ENCODE measurements at regions not wholly inside any gene's neighbourhood (a gene's known extent, or its start where the extent isn't known, plus 50 kb on each side); places are given as distances from the start of the nearest gene placed in this dataset.
A peak's percentile ranks its signal among the peaks of the same experiment; 100 is the strongest.

GRCh38 chr10:108496106-108496505 is 1331.6 kb upstream of the SORCS1 start:
- intact Hi-C loops (cut with DNase I) = no loop called here
- no peak for DNase-seq
- no peak overlapping the region for H3K4me3 ChIP-seq
- no peaks in the 10 kb centered on the region for H3K9me3 ChIP-seq
- H3K4me1 ChIP-seq = no peaks in the 10 kb centered on the region
- no peaks in the 10 kb centered on the region for H3K36me3 ChIP-seq
- no peak overlapping the region for H3K27ac ChIP-seq
- TF ChIP-seq, protein P1, sequence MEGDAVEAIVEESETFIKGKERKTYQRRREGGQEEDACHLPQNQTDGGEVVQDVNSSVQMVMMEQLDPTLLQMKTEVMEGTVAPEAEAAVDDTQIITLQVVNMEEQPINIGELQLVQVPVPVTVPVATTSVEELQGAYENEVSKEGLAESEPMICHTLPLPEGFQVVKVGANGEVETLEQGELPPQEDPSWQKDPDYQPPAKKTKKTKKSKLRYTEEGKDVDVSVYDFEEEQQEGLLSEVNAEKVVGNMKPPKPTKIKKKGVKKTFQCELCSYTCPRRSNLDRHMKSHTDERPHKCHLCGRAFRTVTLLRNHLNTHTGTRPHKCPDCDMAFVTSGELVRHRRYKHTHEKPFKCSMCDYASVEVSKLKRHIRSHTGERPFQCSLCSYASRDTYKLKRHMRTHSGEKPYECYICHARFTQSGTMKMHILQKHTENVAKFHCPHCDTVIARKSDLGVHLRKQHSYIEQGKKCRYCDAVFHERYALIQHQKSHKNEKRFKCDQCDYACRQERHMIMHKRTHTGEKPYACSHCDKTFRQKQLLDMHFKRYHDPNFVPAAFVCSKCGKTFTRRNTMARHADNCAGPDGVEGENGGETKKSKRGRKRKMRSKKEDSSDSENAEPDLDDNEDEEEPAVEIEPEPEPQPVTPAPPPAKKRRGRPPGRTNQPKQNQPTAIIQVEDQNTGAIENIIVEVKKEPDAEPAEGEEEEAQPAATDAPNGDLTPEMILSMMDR (IDR thresholded peaks at IDR 0.05) = no peak
- no peaks in the 10 kb centered on the region for H3K27me3 ChIP-seq

DNA sequence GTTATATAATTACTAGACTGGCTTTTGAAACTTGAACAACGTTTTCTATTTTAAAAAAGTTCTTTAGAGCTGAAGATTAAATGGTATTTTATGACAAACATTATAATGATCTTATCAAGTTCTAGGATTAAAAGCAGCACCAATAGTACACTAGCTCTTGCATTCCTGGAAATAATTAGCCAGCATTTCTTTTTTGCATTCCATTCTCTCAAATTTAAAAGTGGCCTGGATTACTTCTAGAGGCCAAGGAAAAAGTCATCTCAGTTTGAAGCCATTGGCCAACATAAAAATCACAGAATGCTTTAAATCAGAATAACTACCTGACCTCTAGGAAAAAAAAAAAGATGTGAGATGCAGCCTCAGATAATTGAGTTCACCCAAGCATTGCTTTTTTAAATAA is 1326.4 kb upstream of the SORCS1 start:
- intact Hi-C loops (cut with DNase I) = no loop called here
- 19 to 51% methylated on average over 1 of the region's 1 CpG for WGBS, 2 donors
- no peaks in the 10 kb centered on the region for H3K4me1 ChIP-seq
- H3K27ac ChIP-seq = no peak overlapping the region
- H3K27me3 ChIP-seq = no peaks in the 10 kb centered on the region
- no peaks in the 10 kb centered on the region for H3K9me3 ChIP-seq
- no peaks in the 10 kb centered on the region for H3K36me3 ChIP-seq
- DNase-seq = no peak
- TF ChIP-seq, protein P1 (IDR thresholded peaks at IDR 0.05) = no peak
- no peak for TF ChIP-seq POLR2AphosphoS5 (IDR thresholded peaks at IDR 0.05)
- TF ChIP-seq EP300 (IDR thresholded peaks at IDR 0.05) = no peak
- no peak for TF ChIP-seq POLR2A (IDR thresholded peaks at IDR 0.05)
- H3K4me3 ChIP-seq = no peak overlapping the region

DNA sequence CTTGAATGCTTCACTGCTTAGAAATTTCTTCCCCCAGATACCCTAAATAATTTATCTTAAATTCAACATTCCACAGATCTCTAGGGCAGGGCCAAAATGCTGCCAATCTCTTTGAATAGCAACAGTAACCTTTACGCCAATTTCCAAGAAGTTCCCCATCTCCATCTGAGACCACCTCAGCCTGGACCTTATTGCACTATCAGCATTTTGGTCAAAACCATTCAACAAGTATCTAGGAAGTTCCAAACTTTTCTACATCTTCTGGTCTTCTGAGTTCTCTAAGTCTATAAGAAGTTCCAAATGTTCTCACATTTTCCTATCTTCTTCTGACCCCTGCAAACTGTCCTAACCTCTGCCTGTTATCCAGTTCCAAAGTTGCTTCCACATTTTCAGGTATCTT is 1306.9 kb upstream of the SORCS1 start:
- H3K27me3 ChIP-seq = no peaks in the 10 kb centered on the region
- H3K4me1 ChIP-seq = peaks cover 0 to 10% (median 3%) of the 10 kb centered on the region in 4 donors
- H3K27ac ChIP-seq = no peak overlapping the region
- DNase-seq = no peak
- H3K4me3 ChIP-seq = no peak overlapping the region
- peaks cover 0 to 2% (median 0%) of the 10 kb centered on the region in 4 donors for H3K9me3 ChIP-seq
- 96 to 98% methylated on average over 1 of the region's 1 CpG for WGBS, 2 donors
- intact Hi-C loops (cut with DNase I) = no loop called here
- no peaks in the 10 kb centered on the region for H3K36me3 ChIP-seq
- TF ChIP-seq POLR2AphosphoS5 (IDR thresholded peaks at IDR 0.05) (no peak), EP300 (IDR thresholded peaks at IDR 0.05) (no peak), POLR2A (IDR thresholded peaks at IDR 0.05) (no peak)
- TF ChIP-seq, protein P1 (IDR thresholded peaks at IDR 0.05) = no peak

- intact Hi-C loops (cut with DNase I) = no loop called here
- WGBS, 2 donors = 57 to 58% methylated on average over 3 of the region's 3 CpGs
- TF ChIP-seq EP300 (IDR thresholded peaks at IDR 0.05) (no peak), POLR2AphosphoS5 (IDR thresholded peaks at IDR 0.05) (no peak), POLR2A (IDR thresholded peaks at IDR 0.05) (no peak)
- TF ChIP-seq, protein P1 (IDR thresholded peaks at IDR 0.05) = no peak
Observed at GRCh38 chr10:108469940-108470339, 1305.4 kb upstream of the SORCS1 start.

GRCh38 chr10:108465871-108466641 is 1301.5 kb upstream of the SORCS1 start:
- DNase-seq = peak; percentile 70
- no peaks in the 10 kb centered on the region for H3K27me3 ChIP-seq
- H3K9me3 ChIP-seq = peaks cover 0 to 2% (median 0%) of the 10 kb centered on the region in 4 donors
- H3K27ac ChIP-seq = peak overlapping the region in 2 of 4 donors; percentile 24 to 61
- peaks cover 0 to 12% (median 5%) of the 10 kb centered on the region in 4 donors for H3K4me1 ChIP-seq
- 6 to 8% methylated on average over 62 of the region's 62 CpGs for WGBS, 2 donors
- TF ChIP-seq, protein P1 (IDR thresholded peaks at IDR 0.05) = no peak
- TF ChIP-seq POLR2A (IDR thresholded peaks at IDR 0.05) (no peak), POLR2AphosphoS5 (IDR thresholded peaks at IDR 0.05) (no peak), EP300 (IDR thresholded peaks at IDR 0.05) (no peak)
- intact Hi-C loops (cut with DNase I) = no loop called here
- peak overlapping the region; percentile 52 to 73 (median 62) for H3K4me3 ChIP-seq
- no peaks in the 10 kb centered on the region for H3K36me3 ChIP-seq

More at GRCh38 chr10:108469940-108470339, 1305.4 kb upstream of the SORCS1 start:
- Histone ChIP-seq H3K27ac (no peak overlapping the region), H3K36me3 (no peaks in the 10 kb centered on the region), H3K4me3 (no peak overlapping the region), H3K27me3 (no peaks in the 10 kb centered on the region), H3K4me1 (peaks cover 0 to 14% (median 8%) of the 10 kb centered on the region in 4 donors), H3K9me3 (peaks cover 0 to 2% (median 0%) of the 10 kb centered on the region in 4 donors)
- DNase-seq = no peak
